H1 (cell line): ENCODE measurements at regions not wholly inside any gene's neighbourhood (a gene's known extent, or its start where the extent isn't known, plus 50 kb on each side); places are given as distances from the start of the nearest gene placed in this dataset.

ENCODE experiments used
- CTCF ChIA-PET: fragments of 300-600 bp; sonication (Branson Sonifier 250); formaldehyde crosslinking; loops from one replicate; lab custom pipeline; 2021; ENCODE audit not compliant: partially characterized antibody; lab: Charles Lee
- POLR2A ChIA-PET: fragments of 300-600 bp; sonication (Branson Sonifier 250); formaldehyde crosslinking; loops from one replicate; lab custom pipeline; 2021; ENCODE audit warnings: inconsistent platforms; ENCODE audit not compliant: partially characterized antibody; lab: Charles Lee
- DNase-seq, 2 experiments: peaks; one replicate each; pipeline versions ENCODE4 v3.0.0 to v3.0.0-alpha.2; 2010 to 2022; ENCODE audit warnings: low spot score in 2 of 2, low read depth in 1 of 2, mixed read lengths in 1 of 2
- FAIRE-seq: peaks from 2 replicates; lab custom pipeline; 2011; peaks lifted over from hg19 to GRCh38; lab: Jason Lieb, UNC
- H2AFZ ChIP-seq: 2 replicates; pipeline ENCODE4 v1.8.1; 2012; ENCODE audit warnings: low read length, inconsistent platforms
- H2AK5ac ChIP-seq: 2 replicates; pipeline ENCODE4 v1.6.1; 2013; ENCODE audit warnings: low read depth, low read length
- H2BK120ac ChIP-seq: replicated peaks from 2 replicates; pipeline ENCODE3; 2013; ENCODE audit warnings: low read depth, low read length, inconsistent platforms
- H2BK12ac ChIP-seq: 2 replicates; pipeline ENCODE4 v1.6.1; 2013; ENCODE audit warnings: low read depth, low read length
- H2BK15ac ChIP-seq: 2 replicates; pipeline ENCODE4 v1.6.1; 2013; ENCODE audit warnings: low read length
- H2BK20ac ChIP-seq: 2 replicates; pipeline ENCODE4 v1.6.1; 2013; ENCODE audit warnings: low read length
- H2BK5ac ChIP-seq: 2 replicates; pipeline ENCODE4 v1.6.1; 2013; ENCODE audit warnings: low read depth, low read length
- H3K14ac ChIP-seq: 2 replicates; pipeline ENCODE4 v1.6.1; 2013; ENCODE audit warnings: inconsistent platforms; ENCODE audit not compliant: insufficient read length
- H3K18ac ChIP-seq: 2 replicates; pipeline ENCODE4 v1.6.1; 2013; ENCODE audit warnings: low read length; ENCODE audit errors: extremely low read depth
- H3K23ac ChIP-seq: 2 replicates; pipeline ENCODE4 v1.6.1; 2013; ENCODE audit warnings: inconsistent platforms; ENCODE audit not compliant: insufficient read length
- H3K23me2 ChIP-seq: 2 replicates; pipeline ENCODE4 v1.6.1; 2013; ENCODE audit warnings: low read depth, low read length
- H3K27ac ChIP-seq: 2 replicates; pipeline ENCODE4 v1.6.1; 2011; ENCODE audit warnings: low read depth, low read length, inconsistent platforms
- H3K27me3 ChIP-seq, 4 experiments: replicated peaks in 1 of 4; 1 replicate in 1 of 4; 2 replicates in 3 of 4; pipeline versions ENCODE4 v1.6.1 to v1.8.1; 2011 to 2013; ENCODE audit warnings: low read length in 3 of 4, mild to moderate bottlenecking in 3 of 4, inconsistent platforms in 2 of 4, mixed read lengths in 2 of 4, moderate library complexity in 1 of 4; ENCODE audit not compliant: control insufficient read depth in 3 of 4, insufficient read depth in 3 of 4; ENCODE audit errors: extremely low read depth in 1 of 4
- H3K36me3 ChIP-seq, 4 experiments: 2 replicates each; pipeline versions ENCODE4 v1.6.1 to v1.8.1; 2011 to 2013; ENCODE audit warnings: mild to moderate bottlenecking in 4 of 4, low read length in 3 of 4, moderate library complexity in 2 of 4, control low read depth in 1 of 4, inconsistent platforms in 1 of 4; ENCODE audit not compliant: insufficient read depth in 4 of 4, control insufficient read depth in 2 of 4
- H3K4ac ChIP-seq: replicated peaks from 2 replicates; pipeline ENCODE3; 2013; ENCODE audit warnings: low read length, low read depth, mixed read lengths, inconsistent platforms; ENCODE audit not compliant: insufficient read length
- H3K4me1 ChIP-seq, 4 experiments: replicated peaks in 1 of 4; 1 replicate in 1 of 4; 2 replicates in 3 of 4; pipeline versions ENCODE4 v1.6.1 to v1.8.1; 2011 to 2013; ENCODE audit warnings: low read length in 3 of 4, inconsistent platforms in 2 of 4, mixed read lengths in 1 of 4; ENCODE audit not compliant: insufficient read depth in 4 of 4, control insufficient read depth in 3 of 4
- H3K4me2 ChIP-seq, 2 experiments: 2 replicates each; pipeline versions ENCODE4 v1.6.1 to v1.8.1; 2011 to 2013; ENCODE audit warnings: low read depth in 2 of 2, low read length in 2 of 2, control low read depth in 1 of 2, inconsistent platforms in 1 of 2, mild to moderate bottlenecking in 1 of 2; ENCODE audit not compliant: insufficient read depth in 1 of 2
- H3K4me3 ChIP-seq, 4 experiments: fragments of 200-600, 300-600 bp in 1 of 4; sonication (generic), shearing (Covaris generic), sonication (Bioruptor Twin) in 1 of 4; 2 replicates each; pipeline versions ENCODE4 v1.5.1 to v1.8.1; 2011 to 2016; ENCODE audit warnings: low read length in 4 of 4, low read depth in 3 of 4, control low read depth in 2 of 4, inconsistent platforms in 2 of 4, mild to moderate bottlenecking in 2 of 4, mixed read lengths in 1 of 4, moderate library complexity in 1 of 4; ENCODE audit not compliant: insufficient read depth in 2 of 4; ENCODE audit errors: extremely low read depth in 1 of 4
- H3K56ac ChIP-seq: replicated peaks from 2 replicates; pipeline ENCODE3; 2013; ENCODE audit warnings: low read depth, mild to moderate bottlenecking, mixed read lengths, low read length, inconsistent platforms; ENCODE audit not compliant: insufficient read length
- H3K79me1 ChIP-seq: 2 replicates; pipeline ENCODE4 v1.6.1; 2013; ENCODE audit warnings: low read depth, low read length, control low read depth
- H3K79me2 ChIP-seq, 2 experiments: 2 replicates each; pipeline versions ENCODE4 v1.6.1 to v1.8.1; 2012 to 2013; ENCODE audit warnings: low read length in 2 of 2, mild to moderate bottlenecking in 2 of 2, inconsistent platforms in 1 of 2; ENCODE audit not compliant: insufficient read depth in 2 of 2, control insufficient read depth in 1 of 2
- H3K9ac ChIP-seq, 4 experiments: replicated peaks in 1 of 4; 1 replicate in 1 of 4; 2 replicates in 3 of 4; pipeline versions ENCODE4 v1.6.1 to v1.8.1; 2011 to 2013; ENCODE audit warnings: low read depth in 3 of 4, low read length in 3 of 4, control low read depth in 2 of 4, mild to moderate bottlenecking in 2 of 4, moderate library complexity in 2 of 4, inconsistent platforms in 1 of 4; ENCODE audit errors: extremely low read depth in 1 of 4
- H3K9me3 ChIP-seq, 2 experiments: 2 replicates each; pipeline versions ENCODE4 v1.6.1 to v1.8.1; 2012 to 2013; ENCODE audit warnings: mild to moderate bottlenecking in 2 of 2, moderate library complexity in 2 of 2, control low read depth in 1 of 2, inconsistent platforms in 1 of 2, low read depth in 1 of 2, low read length in 1 of 2, mixed read lengths in 1 of 2; ENCODE audit not compliant: insufficient read depth in 2 of 2
- H4K20me1 ChIP-seq, 2 experiments: replicated peaks in 1 of 2; 2 replicates each; pipeline versions ENCODE3 to v1.8.1; 2011 to 2013; ENCODE audit warnings: inconsistent platforms in 2 of 2, low read length in 2 of 2, mild to moderate bottlenecking in 1 of 2; ENCODE audit not compliant: insufficient read depth in 2 of 2, control insufficient read depth in 1 of 2
- H4K5ac ChIP-seq: 2 replicates; pipeline ENCODE4 v1.6.1; 2013; ENCODE audit warnings: low read length, low read depth, mixed read lengths, inconsistent platforms; ENCODE audit not compliant: insufficient read length
- H4K8ac ChIP-seq: 2 replicates; pipeline ENCODE4 v1.8.0; 2013; ENCODE audit warnings: mild to moderate bottlenecking, moderate library complexity, low read length, inconsistent platforms; ENCODE audit not compliant: insufficient read depth; ENCODE audit errors: extremely low read depth
- H4K91ac ChIP-seq: replicated peaks from 2 replicates; pipeline ENCODE3; 2013; ENCODE audit warnings: low read length, mixed read lengths, inconsistent platforms; ENCODE audit not compliant: insufficient read length
- BACH1 ChIP-seq: IDR thresholded peaks from 2 replicates; pipeline ENCODE4 v1.6.1; 2012; ENCODE audit warnings: low read length, improper control_type of control experiment
- CEBPB ChIP-seq: IDR thresholded peaks from 2 replicates; pipeline ENCODE4 v1.6.1; 2012; ENCODE audit warnings: low read depth, low read length
- EP300 ChIP-seq, 2 experiments: IDR thresholded peaks; 1 replicate in 1 of 2; 2 replicates in 1 of 2; pipeline ENCODE4 v1.6.1; 2011 to 2012; ENCODE audit warnings: low read depth in 2 of 2, low read length in 2 of 2, mild to moderate bottlenecking in 2 of 2, borderline replicate concordance in 1 of 2, inconsistent platforms in 1 of 2, moderate library complexity in 1 of 2
- JUND ChIP-seq: IDR thresholded peaks from 2 replicates; pipeline ENCODE4 v1.6.1; 2011; ENCODE audit warnings: mild to moderate bottlenecking, improper control_type of control experiment, low read length
- MAX ChIP-seq: IDR thresholded peaks from 2 replicates; pipeline ENCODE4 v1.6.1; 2012; ENCODE audit warnings: inconsistent platforms
- NRF1 ChIP-seq: IDR thresholded peaks from 2 replicates; pipeline ENCODE4 v1.6.1; 2011; ENCODE audit warnings: mild to moderate bottlenecking, low read depth, low read length, improper control_type of control experiment
- POLR2AphosphoS5 ChIP-seq: IDR thresholded peaks from 2 replicates; pipeline ENCODE4 v1.6.1; 2011; ENCODE audit warnings: low read depth, low read length
- TAF1 ChIP-seq: IDR thresholded peaks from 2 replicates; pipeline ENCODE4 v1.6.1; 2011; ENCODE audit warnings: mild to moderate bottlenecking, low read depth, low read length
- TEAD4 ChIP-seq: IDR thresholded peaks from 2 replicates; pipeline ENCODE4 v1.6.1; 2012; ENCODE audit warnings: low read depth, low read length, inconsistent platforms, mixed read lengths
- WGBS, 2 experiments: shearing (Covaris generic) in 1 of 2; methylation state at CpG; one replicate each; pipeline versions ENCODE4 v1.1.6 to v1.1.7; 2013 to 2015; ENCODE audit warnings: low lambda C conversion rate in 2 of 2, mixed read lengths in 2 of 2, inconsistent platforms in 1 of 2, low coverage in 1 of 2, missing lambda C conversion rate in 1 of 2; ENCODE audit not compliant: insufficient replicate concordance in 2 of 2, insufficient coverage in 1 of 2, insufficient read length in 1 of 2; ENCODE audit errors: extremely low coverage in 1 of 2, missing lambda C conversion rate in 1 of 2; 5-methylcytosine and 5-hydroxymethylcytosine counted together

GRCh38 chr7:114795475-114795874 lies 126.4 kb upstream of the MDFIC start:
- ChIA-PET CTCF (no interaction called here), POLR2A (no interaction called here)
- FAIRE-seq (no peak), DNase-seq (no peak)
- no peak overlapping the region for H4K5ac ChIP-seq
- H3K79me1 ChIP-seq = no peaks in the 10 kb centered on the region
- H2AFZ ChIP-seq = no peak overlapping the region
- no peak overlapping the region for H3K18ac ChIP-seq
- H3K56ac ChIP-seq = no peak overlapping the region
- no peak overlapping the region for H2BK12ac ChIP-seq
- no peak overlapping the region for H3K27ac ChIP-seq
- peaks cover 0 to 1% (median 0%) of the 10 kb centered on the region in 4 experiments; a peak in 1 of 7 replicates for H3K27me3 ChIP-seq
- H3K9me3 ChIP-seq = no peaks in the 10 kb centered on the region; a peak in 1 of 4 replicates
- H3K4me2 ChIP-seq = no peak overlapping the region
- WGBS, 2 experiments = 98% methylated on average over 2 of the region's 2 CpGs; no CpG with 5 or more reads in 1 of the 2 experiments
- no peak overlapping the region for H2BK15ac ChIP-seq
- H3K23me2 ChIP-seq = no peaks in the 10 kb centered on the region
- H3K14ac ChIP-seq = no peak overlapping the region
- no peak overlapping the region for H3K4me3 ChIP-seq
- no peak overlapping the region for H3K9ac ChIP-seq
- H2AK5ac ChIP-seq = no peak overlapping the region
- H4K91ac ChIP-seq = no peak overlapping the region
- H4K8ac ChIP-seq = no peak overlapping the region
- H2BK120ac ChIP-seq = no peak overlapping the region
- H3K4ac ChIP-seq = no peak overlapping the region
- H3K36me3 ChIP-seq = no peaks in the 10 kb centered on the region
- H3K4me1 ChIP-seq = no peaks in the 10 kb centered on the region
- no peak overlapping the region for H3K23ac ChIP-seq
- no peaks in the 10 kb centered on the region for H3K79me2 ChIP-seq
- H2BK20ac ChIP-seq = no peak overlapping the region
- H2BK5ac ChIP-seq = no peak overlapping the region
- TF ChIP-seq CEBPB = no peak
- no peak for TF ChIP-seq EP300 (IDR thresholded peaks at IDR 0.05; ENCODE audit: borderline replicate concordance in 1 of 2, low read depth in 2 of 2, low read length in 2 of 2)
- TF ChIP-seq BACH1 = no peak
- no peak for TF ChIP-seq TAF1
- TF ChIP-seq TEAD4 = no peak
- TF ChIP-seq MAX = no peak
- no peak for TF ChIP-seq POLR2AphosphoS5
- no peak for TF ChIP-seq NRF1
- no peak for TF ChIP-seq JUND
- TF ChIP-seq, all 59 proteins: peak for 0
- no peaks in the 10 kb centered on the region for H4K20me1 ChIP-seq
